Smooth muscle cell (in vitro differentiated cells): ENCODE measurements at regions not wholly inside any gene's neighbourhood (a gene's known extent, or its start where the extent isn't known, plus 50 kb on each side); places are given as distances from the start of the nearest gene placed in this dataset.

Experiments
- DNase-seq: peaks from one replicate; lab custom pipeline; 2025; ENCODE audit not compliant: unreplicated experiment; lab: John Stamatoyannopoulos, UW
- H2AFZ ChIP-seq: fragments of 200-600 bp; sonication (generic); 2 replicates; pipeline ENCODE4 v1.6.0; 2016; ENCODE audit warnings: antibody characterized with exemption, low read depth, mild to moderate bottlenecking
- H3F3A ChIP-seq: fragments of 200-600 bp; sonication (generic); 2 replicates; pipeline ENCODE4 v1.6.0; 2017; ENCODE audit warnings: antibody characterized with exemption, low read depth
- H3K27ac ChIP-seq: fragments of 200-600 bp; sonication (generic); 2 replicates; pipeline ENCODE4 v1.5.1; 2016; ENCODE audit warnings: low read depth, mild to moderate bottlenecking
- H3K27me3 ChIP-seq: fragments of 200-600 bp; sonication (generic); 2 replicates; pipeline ENCODE4 v1.6.1; 2016; ENCODE audit warnings: low read depth, mild to moderate bottlenecking
- H3K36me3 ChIP-seq: fragments of 200-600 bp; sonication (generic); 2 replicates; pipeline ENCODE4 v1.5.1; 2016; ENCODE audit warnings: low read depth
- H3K4me1 ChIP-seq: fragments of 200-600 bp; sonication (generic); 2 replicates; pipeline ENCODE4 v1.5.1; 2016; ENCODE audit warnings: low read depth
- H3K4me2 ChIP-seq: fragments of 200-600 bp; sonication (generic); 2 replicates; pipeline ENCODE4 v1.6.0; 2016; ENCODE audit warnings: mild to moderate bottlenecking
- H3K4me3 ChIP-seq: fragments of 200-600 bp; sonication (generic); 2 replicates; pipeline ENCODE4 v1.5.1; 2016; ENCODE audit warnings: mild to moderate bottlenecking
- H3K79me2 ChIP-seq: fragments of 200-600 bp; sonication (generic); 2 replicates; pipeline ENCODE4 v1.6.0; 2016; ENCODE audit warnings: low read depth, mild to moderate bottlenecking
- H3K9ac ChIP-seq: fragments of 200-600 bp; sonication (generic); 2 replicates; pipeline ENCODE4 v1.6.0; 2016; ENCODE audit warnings: low read depth
- H3K9me3 ChIP-seq: fragments of 200-600 bp; sonication (generic); replicated peaks from 2 replicates; pipeline ENCODE4 v1.5.1; 2016; ENCODE audit warnings: low read depth
- H4K20me1 ChIP-seq: fragments of 200-600 bp; sonication (generic); 2 replicates; pipeline ENCODE4 v1.6.0; 2016; ENCODE audit warnings: low read depth
- CTCF ChIP-seq: fragments of 200-600 bp; sonication (generic); IDR thresholded peaks from 2 replicates; pipeline ENCODE4 v1.5.1; 2017; ENCODE audit warnings: borderline replicate concordance, mild to moderate bottlenecking, antibody characterized with exemption; ENCODE audit not compliant: insufficient read depth, poor library complexity, severe bottlenecking
- WGBS: methylation state at CpG from one replicate; pipeline ENCODE4 v1.1.7; 2016; ENCODE audit warnings: low lambda C conversion rate; 5-methylcytosine and 5-hydroxymethylcytosine counted together

- Histone ChIP-seq H3K27me3 (no peaks in the 10 kb centered on the region), H2AFZ (no peak overlapping the region), H4K20me1 (no peaks in the 10 kb centered on the region), H3K79me2 (no peaks in the 10 kb centered on the region), H3K9me3 (no peaks in the 10 kb centered on the region), H3K4me3 (no peak overlapping the region), H3F3A (no peaks in the 10 kb centered on the region), H3K36me3 (no peaks in the 10 kb centered on the region), H3K4me2 (no peak overlapping the region), H3K27ac (no peak overlapping the region), H3K9ac (no peak overlapping the region), H3K4me1 (no peaks in the 10 kb centered on the region)
- no peak for DNase-seq
- TF ChIP-seq CTCF: no peak
- WGBS: 94% methylated on average over 10 of the region's 10 CpGs
These were observed 1139.3 kb upstream of the CELF2 start for GRCh38 chr10:9878383-9878782.

- no peaks in the 10 kb centered on the region for H3F3A ChIP-seq
- no peak overlapping the region for H3K4me3 ChIP-seq
- H4K20me1 ChIP-seq: no peaks in the 10 kb centered on the region
- H3K9me3 ChIP-seq: no peaks in the 10 kb centered on the region
- H3K79me2 ChIP-seq: no peaks in the 10 kb centered on the region
- H3K36me3 ChIP-seq: no peaks in the 10 kb centered on the region
- H3K27ac ChIP-seq: no peak overlapping the region
- no peak for DNase-seq
- H3K4me1 ChIP-seq: no peaks in the 10 kb centered on the region
- 86% methylated on average over 3 of the region's 3 CpGs for WGBS
- no peak for TF ChIP-seq CTCF
- no peak overlapping the region for H2AFZ ChIP-seq
- H3K27me3 ChIP-seq: no peaks in the 10 kb centered on the region
- no peak overlapping the region for H3K9ac ChIP-seq
- no peak overlapping the region for H3K4me2 ChIP-seq
These were observed 1131.9 kb upstream of the CELF2 start for GRCh38 chr10:9885761-9886160.

- no peak overlapping the region for H2AFZ ChIP-seq
- no peak overlapping the region for H3K9ac ChIP-seq
- no peaks in the 10 kb centered on the region for H3K9me3 ChIP-seq
- no peak overlapping the region for H3K27ac ChIP-seq
- no peaks in the 10 kb centered on the region for H4K20me1 ChIP-seq
- no peak overlapping the region for H3K4me2 ChIP-seq
- no peak for TF ChIP-seq CTCF
- H3K79me2 ChIP-seq: no peaks in the 10 kb centered on the region
- H3K4me3 ChIP-seq: no peak overlapping the region
- 82% methylated on average over 1 of the region's 1 CpG for WGBS
- no peaks in the 10 kb centered on the region for H3K36me3 ChIP-seq
- no peak for DNase-seq
- no peaks in the 10 kb centered on the region for H3K4me1 ChIP-seq
- no peaks in the 10 kb centered on the region for H3F3A ChIP-seq
- no peaks in the 10 kb centered on the region for H3K27me3 ChIP-seq
These were observed 1130.9 kb upstream of the CELF2 start for GRCh38 chr10:9886772-9887171.

GRCh38 chr10:9895453-9895852, 1122.2 kb upstream of the CELF2 start:
- H2AFZ ChIP-seq: no peak overlapping the region
- no peak overlapping the region for H3K4me2 ChIP-seq
- TF ChIP-seq CTCF: no peak
- H4K20me1 ChIP-seq: no peaks in the 10 kb centered on the region
- H3K9ac ChIP-seq: no peak overlapping the region
- H3K4me1 ChIP-seq: no peaks in the 10 kb centered on the region
- no peak overlapping the region for H3K27ac ChIP-seq
- H3K79me2 ChIP-seq: no peaks in the 10 kb centered on the region
- no peaks in the 10 kb centered on the region for H3F3A ChIP-seq
- WGBS: 98% methylated on average over 2 of the region's 2 CpGs
- no peaks in the 10 kb centered on the region for H3K9me3 ChIP-seq
- no peak overlapping the region for H3K4me3 ChIP-seq
- H3K27me3 ChIP-seq: no peaks in the 10 kb centered on the region
- no peak for DNase-seq
- H3K36me3 ChIP-seq: no peaks in the 10 kb centered on the region
